ENCODE measurements at regions not wholly inside any gene's neighbourhood (a gene's known extent, or its start where the extent isn't known, plus 50 kb on each side); places are given as distances from the start of the nearest gene placed in this dataset.

DNA sequence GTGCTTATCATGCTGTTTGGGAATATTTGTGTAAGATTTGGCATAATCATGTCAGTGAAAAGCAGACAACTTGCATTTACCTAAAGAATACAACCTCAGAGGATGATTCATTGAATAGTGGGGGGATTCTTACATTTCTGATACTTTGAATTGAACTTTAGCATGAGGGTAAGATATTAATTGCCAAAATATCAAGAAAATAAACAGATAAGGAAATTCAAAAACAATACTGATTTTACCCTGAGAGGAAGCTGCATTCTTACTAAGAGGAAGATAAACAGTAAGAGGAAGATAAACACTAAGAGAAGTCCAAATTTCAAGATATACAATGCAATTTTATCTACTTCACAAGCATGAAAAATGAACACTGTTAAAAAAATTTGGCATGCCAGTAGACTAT lies 2564.3 kb upstream of the PCDH20 start:
- intact Hi-C loops (cut with DNase I) = no loop called here
- H3K9me3 ChIP-seq = no peaks in the 10 kb centered on the region
- H3K4me1 ChIP-seq (ENCODE audit: insufficient read depth) = no peaks in the 10 kb centered on the region
- DNase-seq = no peak
- TF ChIP-seq POLR2A (IDR thresholded peaks at IDR 0.05) (no peak), EP300 (IDR thresholded peaks at IDR 0.05) (no peak)
- TF ChIP-seq, protein P1, sequence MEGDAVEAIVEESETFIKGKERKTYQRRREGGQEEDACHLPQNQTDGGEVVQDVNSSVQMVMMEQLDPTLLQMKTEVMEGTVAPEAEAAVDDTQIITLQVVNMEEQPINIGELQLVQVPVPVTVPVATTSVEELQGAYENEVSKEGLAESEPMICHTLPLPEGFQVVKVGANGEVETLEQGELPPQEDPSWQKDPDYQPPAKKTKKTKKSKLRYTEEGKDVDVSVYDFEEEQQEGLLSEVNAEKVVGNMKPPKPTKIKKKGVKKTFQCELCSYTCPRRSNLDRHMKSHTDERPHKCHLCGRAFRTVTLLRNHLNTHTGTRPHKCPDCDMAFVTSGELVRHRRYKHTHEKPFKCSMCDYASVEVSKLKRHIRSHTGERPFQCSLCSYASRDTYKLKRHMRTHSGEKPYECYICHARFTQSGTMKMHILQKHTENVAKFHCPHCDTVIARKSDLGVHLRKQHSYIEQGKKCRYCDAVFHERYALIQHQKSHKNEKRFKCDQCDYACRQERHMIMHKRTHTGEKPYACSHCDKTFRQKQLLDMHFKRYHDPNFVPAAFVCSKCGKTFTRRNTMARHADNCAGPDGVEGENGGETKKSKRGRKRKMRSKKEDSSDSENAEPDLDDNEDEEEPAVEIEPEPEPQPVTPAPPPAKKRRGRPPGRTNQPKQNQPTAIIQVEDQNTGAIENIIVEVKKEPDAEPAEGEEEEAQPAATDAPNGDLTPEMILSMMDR (IDR thresholded peaks at IDR 0.05) = no peak
- no peaks in the 10 kb centered on the region for H3K27me3 ChIP-seq
- no peak overlapping the region for H3K4me3 ChIP-seq
- H3K36me3 ChIP-seq = no peaks in the 10 kb centered on the region
- H3K27ac ChIP-seq = no peak overlapping the region

DNA sequence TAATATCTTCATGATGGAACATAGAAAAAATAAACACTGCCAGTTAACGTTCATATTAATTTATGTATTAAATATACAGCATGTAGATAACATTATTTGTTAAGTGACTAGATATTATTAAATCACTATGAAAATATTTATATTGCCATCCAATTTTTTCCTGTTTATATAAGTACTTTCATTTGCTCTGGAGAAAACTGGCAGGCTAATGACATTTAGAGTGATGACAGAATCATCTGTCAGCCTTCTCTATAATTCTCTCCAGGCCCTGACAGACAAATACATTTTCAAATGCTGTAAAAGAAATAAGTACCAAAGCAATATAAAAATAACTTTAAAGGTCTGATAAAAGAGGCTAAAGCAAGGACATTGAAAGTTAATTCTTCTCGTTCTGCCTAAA lies 2556.7 kb upstream of the PCDH20 start:
- 26 to 38% (median 30%) methylated on average over 2 of the region's 2 CpGs for WGBS, 3 donors
- intact Hi-C loops (cut with DNase I) = no loop called here
- H3K36me3 ChIP-seq = no peaks in the 10 kb centered on the region
- no peak for DNase-seq
- H3K4me3 ChIP-seq = no peak overlapping the region
- no peaks in the 10 kb centered on the region for H3K27me3 ChIP-seq
- TF ChIP-seq, protein P1 (IDR thresholded peaks at IDR 0.05) = no peak
- no peak for TF ChIP-seq EP300 (IDR thresholded peaks at IDR 0.05)
- no peak for TF ChIP-seq POLR2A (IDR thresholded peaks at IDR 0.05)
- H3K9me3 ChIP-seq = no peaks in the 10 kb centered on the region
- no peak overlapping the region for H3K27ac ChIP-seq
- no peaks in the 10 kb centered on the region for H3K4me1 ChIP-seq (ENCODE audit: insufficient read depth)

DNA sequence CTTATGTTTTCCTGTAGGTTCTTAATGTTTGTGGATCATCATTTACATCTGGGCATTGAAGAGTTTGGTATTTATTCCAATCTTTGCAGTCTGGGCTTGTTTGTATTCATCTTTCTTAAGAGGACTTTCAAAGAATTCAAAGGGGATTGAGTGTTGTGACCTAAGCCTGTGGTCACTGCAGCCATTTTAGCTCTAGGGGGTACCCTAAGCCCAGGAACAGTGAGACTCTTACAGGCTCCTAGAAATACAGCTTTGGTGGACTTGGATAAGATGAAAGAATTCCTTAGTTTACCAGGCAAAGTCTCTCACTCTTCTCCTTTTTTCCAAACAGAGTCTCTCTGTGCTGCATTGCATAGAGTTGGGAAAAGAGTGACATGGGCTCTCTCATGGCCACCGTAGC lies 2539.0 kb upstream of the PCDH20 start:
- no peaks in the 10 kb centered on the region for H3K4me1 ChIP-seq (ENCODE audit: insufficient read depth)
- no peaks in the 10 kb centered on the region for H3K36me3 ChIP-seq
- no peak for DNase-seq
- WGBS, 3 donors = 88 to 100% (median 92%) methylated on average over 1 of the region's 1 CpG
- H3K4me3 ChIP-seq = no peak overlapping the region
- intact Hi-C loops (cut with DNase I) = no loop called here
- no peaks in the 10 kb centered on the region for H3K27me3 ChIP-seq
- H3K27ac ChIP-seq = no peak overlapping the region
- H3K9me3 ChIP-seq = no peaks in the 10 kb centered on the region
- TF ChIP-seq EP300 (IDR thresholded peaks at IDR 0.05) = no peak
- TF ChIP-seq, protein P1 (IDR thresholded peaks at IDR 0.05) = no peak
- no peak for TF ChIP-seq POLR2A (IDR thresholded peaks at IDR 0.05)

DNA sequence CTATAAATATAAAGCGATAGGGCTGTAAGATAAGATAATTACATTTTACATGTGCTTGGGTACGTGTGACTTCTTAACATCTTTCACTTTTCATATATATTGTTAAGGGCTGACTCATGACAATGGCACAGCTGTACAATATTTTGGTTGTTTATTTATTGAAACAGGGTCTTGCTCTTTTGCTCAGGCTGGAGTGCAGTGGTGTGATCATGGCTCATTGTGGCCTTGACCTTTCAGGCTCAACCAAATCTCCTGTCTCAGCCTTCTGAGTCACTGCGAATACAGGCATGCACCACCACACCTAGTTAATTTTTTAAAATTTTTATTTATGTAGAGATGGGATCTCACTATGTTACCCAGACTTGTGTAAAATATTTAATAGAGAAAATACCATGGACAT lies 2532.4 kb upstream of the PCDH20 start:
- no peaks in the 10 kb centered on the region for H3K4me1 ChIP-seq (ENCODE audit: insufficient read depth)
- no peak overlapping the region for H3K27ac ChIP-seq
- H3K36me3 ChIP-seq = no peaks in the 10 kb centered on the region
- no peak for DNase-seq
- no peaks in the 10 kb centered on the region for H3K27me3 ChIP-seq
- H3K9me3 ChIP-seq = no peaks in the 10 kb centered on the region
- intact Hi-C loops (cut with DNase I) = no loop called here
- H3K4me3 ChIP-seq = no peak overlapping the region
- TF ChIP-seq POLR2A (IDR thresholded peaks at IDR 0.05) = no peak
- TF ChIP-seq, protein P1 (IDR thresholded peaks at IDR 0.05) = no peak
- no peak for TF ChIP-seq EP300 (IDR thresholded peaks at IDR 0.05)
- WGBS, 3 donors = 64 to 81% (median 65%) methylated on average over 3 of the region's 3 CpGs

DNA sequence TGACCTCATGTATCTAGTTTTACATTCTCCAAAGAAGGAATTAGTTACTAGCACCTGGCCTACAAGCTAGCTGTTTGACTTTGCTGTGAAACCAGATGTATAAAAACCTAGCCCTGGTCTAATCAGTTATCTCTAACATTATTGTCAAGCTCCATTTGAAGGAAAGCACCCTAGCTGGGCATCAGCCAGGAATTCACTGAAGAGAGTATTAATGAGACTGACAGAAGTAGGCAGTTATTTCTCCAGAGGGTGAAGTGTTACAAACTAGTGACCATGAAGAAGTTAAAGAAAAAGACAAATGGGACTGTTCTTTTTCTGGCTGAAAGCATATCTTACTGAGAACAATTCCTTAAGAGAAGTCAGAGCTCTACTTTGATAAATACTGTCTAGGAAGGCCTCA lies 2529.3 kb upstream of the PCDH20 start:
- TF ChIP-seq POLR2A (IDR thresholded peaks at IDR 0.05) = no peak
- TF ChIP-seq EP300 (IDR thresholded peaks at IDR 0.05) = no peak
- TF ChIP-seq, protein P1 (IDR thresholded peaks at IDR 0.05) = no peak
- DNase-seq = no peak
- H3K27me3 ChIP-seq = no peaks in the 10 kb centered on the region
- intact Hi-C loops (cut with DNase I) = no loop called here
- no peak overlapping the region for H3K4me3 ChIP-seq
- no peaks in the 10 kb centered on the region for H3K4me1 ChIP-seq (ENCODE audit: insufficient read depth)
- no peak overlapping the region for H3K27ac ChIP-seq
- H3K9me3 ChIP-seq = no peaks in the 10 kb centered on the region
- H3K36me3 ChIP-seq = no peaks in the 10 kb centered on the region

Measured in ovary (tissue), 7 donors.